ENCODE measurements at regions not wholly inside any gene's neighbourhood (a gene's known extent, or its start where the extent isn't known, plus 50 kb on each side); places are given as distances from the start of the nearest gene placed in this dataset.

GRCh38 chr1:11338284-11338924 is 65.4 kb downstream of the UBIAD1 start:
- no peak overlapping the region for H3K4me3 ChIP-seq (replicated peaks; ENCODE audit: low read depth, low read length)
- DNase-seq (ENCODE audit: extremely low read depth, low read depth) = no peak
- TF ChIP-seq CTCF (IDR thresholded peaks at IDR 0.05; ENCODE audit: low read depth, low read length, missing control alignments) = no peak

GRCh38 chr1:11339346-11340232 is 66.6 kb downstream of the UBIAD1 start:
- TF ChIP-seq CTCF (IDR thresholded peaks at IDR 0.05; ENCODE audit: low read depth, low read length, missing control alignments) = no peak
- no peak for DNase-seq (ENCODE audit: extremely low read depth, low read depth)
- no peak overlapping the region for H3K4me3 ChIP-seq (replicated peaks; ENCODE audit: low read depth, low read length)

GRCh38 chr1:11340233-11340632 is 67.2 kb downstream of the UBIAD1 start:
- no peak overlapping the region for H3K4me3 ChIP-seq (replicated peaks; ENCODE audit: low read depth, low read length)
- DNase-seq (ENCODE audit: extremely low read depth, low read depth) = no peak
- TF ChIP-seq CTCF (IDR thresholded peaks at IDR 0.05; ENCODE audit: low read depth, low read length, missing control alignments) = no peak

- TF ChIP-seq CTCF (IDR thresholded peaks at IDR 0.05; ENCODE audit: low read depth, low read length, missing control alignments) = no peak
- DNase-seq (ENCODE audit: extremely low read depth, low read depth) = peak; percentile 78
Observed at GRCh38 chr1:11341901-11342552, 69.0 kb downstream of the UBIAD1 start.

GRCh38 chr1:11342621-11343032 is 69.6 kb downstream of the UBIAD1 start:
- peak; percentile 33 for DNase-seq (ENCODE audit: extremely low read depth, low read depth)
- H3K4me3 ChIP-seq (replicated peaks; ENCODE audit: low read depth, low read length) = no peak overlapping the region
- no peak for TF ChIP-seq CTCF (IDR thresholded peaks at IDR 0.05; ENCODE audit: low read depth, low read length, missing control alignments)

More at GRCh38 chr1:11341901-11342552, 69.0 kb downstream of the UBIAD1 start:
- H3K4me3 ChIP-seq (replicated peaks; ENCODE audit: low read depth, low read length) = no peak overlapping the region

GRCh38 chr1:11345971-11346715 is 73.1 kb downstream of the UBIAD1 start:
- no peak overlapping the region for H3K4me3 ChIP-seq (replicated peaks; ENCODE audit: low read depth, low read length)
- DNase-seq (ENCODE audit: extremely low read depth, low read depth) = peak; percentile 16
- no peak for TF ChIP-seq CTCF (IDR thresholded peaks at IDR 0.05; ENCODE audit: low read depth, low read length, missing control alignments)
